Neural progenitor cell (in vitro differentiated cells): ENCODE measurements at regions not wholly inside any gene's neighbourhood (a gene's known extent, or its start where the extent isn't known, plus 50 kb on each side); places are given as distances from the start of the nearest gene placed in this dataset.

Source experiments
- DNase-seq: peaks from one replicate; pipeline ENCODE4 v3.0.0-alpha.2; 2016; ENCODE audit warnings: low spot score
- H2AFZ ChIP-seq: fragments of 200-600 bp; sonication (generic); replicated peaks from 2 replicates; pipeline ENCODE4 v1.6.1; 2016; ENCODE audit warnings: antibody characterized with exemption
- H3F3A ChIP-seq: fragments of 200-600 bp; sonication (generic); 2 replicates; pipeline ENCODE4 v1.6.1; 2016; ENCODE audit warnings: antibody characterized with exemption, low read depth
- H3K27ac ChIP-seq: fragments of 200-600 bp; sonication (generic); 2 replicates; pipeline ENCODE4 v1.5.1; 2016; ENCODE audit warnings: mild to moderate bottlenecking
- H3K27me3 ChIP-seq: fragments of 200-600 bp; sonication (generic); 2 replicates; pipeline ENCODE4 v1.6.1; 2016; ENCODE audit warnings: mild to moderate bottlenecking, moderate library complexity
- H3K36me3 ChIP-seq: fragments of 200-600 bp; sonication (generic); 2 replicates; pipeline ENCODE4 v1.5.1; 2016
- H3K4me1 ChIP-seq: fragments of 200-600 bp; sonication (generic); 2 replicates; pipeline ENCODE4 v1.6.1; 2016; ENCODE audit warnings: mixed run types
- H3K4me2 ChIP-seq: fragments of 200-600 bp; sonication (generic); 2 replicates; pipeline ENCODE4 v1.6.1; 2016
- H3K4me3 ChIP-seq: fragments of 200-600 bp; sonication (generic); 2 replicates; pipeline ENCODE4 v1.5.1; 2016
- H3K79me2 ChIP-seq: fragments of 200-600 bp; sonication (generic); 2 replicates; pipeline ENCODE4 v1.6.1; 2016; ENCODE audit warnings: low read depth
- H3K9ac ChIP-seq: fragments of 200-600 bp; sonication (generic); 2 replicates; pipeline ENCODE4 v1.6.1; 2016
- H3K9me3 ChIP-seq: fragments of 200-600 bp; sonication (generic); 2 replicates; pipeline ENCODE4 v1.5.1; 2016; ENCODE audit warnings: low read depth
- H4K20me1 ChIP-seq: fragments of 200-600 bp; sonication (generic); 2 replicates; pipeline ENCODE4 v1.6.1; 2016; ENCODE audit warnings: low read depth
- H3K27ac Mint-ChIP-seq: 3 replicates; pipeline ENCODE4 v1.8.0; 2021; ENCODE audit warnings: mixed read lengths
- H3K27me3 Mint-ChIP-seq: 2 replicates; pipeline ENCODE4 v1.8.0; 2022; ENCODE audit warnings: low read depth, mild to moderate bottlenecking, inconsistent platforms, moderate library complexity, mixed read lengths; ENCODE audit not compliant: insufficient read depth
- H3K36me3 Mint-ChIP-seq: 3 replicates; pipeline ENCODE4 v1.8.0; 2021; ENCODE audit warnings: mixed read lengths
- H3K4me1 Mint-ChIP-seq: 3 replicates; pipeline ENCODE4 v1.8.0; 2021; ENCODE audit warnings: mixed read lengths
- H3K4me3 Mint-ChIP-seq: 3 replicates; pipeline ENCODE4 v1.8.0; 2021; ENCODE audit warnings: mild to moderate bottlenecking, moderate library complexity, mixed read lengths
- H3K9me3 Mint-ChIP-seq: 3 replicates; pipeline ENCODE4 v1.8.0; 2020; ENCODE audit warnings: mixed read lengths
- EZH2 ChIP-seq: fragments of 200-600 bp; sonication (generic); IDR thresholded peaks from 2 replicates; pipeline ENCODE4 v1.6.1; 2017; ENCODE audit warnings: antibody characterized with exemption, mild to moderate bottlenecking, moderate library complexity
- EZH2phosphoT487 ChIP-seq: fragments of 200-600 bp; sonication (generic); IDR thresholded peaks from 2 replicates; pipeline ENCODE4 v1.6.1; 2017; ENCODE audit warnings: antibody characterized with exemption
- TF ChIP-seq, protein P1 (sequence below): fragments of 200-600 bp; sonication (generic); IDR thresholded peaks from 2 replicates; pipeline ENCODE4 v1.5.1; 2017; ENCODE audit warnings: antibody characterized with exemption, mild to moderate bottlenecking

GRCh38 chr11:32259641-32260081, 168.8 kb downstream of the RCN1 start:
- no peak for DNase-seq
- H3K9me3 Mint-ChIP-seq, result peaks cover 14% of the 10 kb centered on the region
- H3K27ac Mint-ChIP-seq, result peak overlapping the region; percentile 51
- peaks cover 33% of the 10 kb centered on the region for H3K4me1 ChIP-seq
- no peak overlapping the region for H3K4me2 ChIP-seq
- no peak overlapping the region for H3K4me3 ChIP-seq
- H3F3A ChIP-seq, result peaks cover 11% of the 10 kb centered on the region
- H3K9ac ChIP-seq, result no peak overlapping the region
- peaks cover 4% of the 10 kb centered on the region for H3K27me3 Mint-ChIP-seq
- no peaks in the 10 kb centered on the region for H3K27me3 ChIP-seq
- H3K36me3 ChIP-seq, result no peaks in the 10 kb centered on the region
- TF ChIP-seq EZH2, result no peak
- TF ChIP-seq, protein P1, sequence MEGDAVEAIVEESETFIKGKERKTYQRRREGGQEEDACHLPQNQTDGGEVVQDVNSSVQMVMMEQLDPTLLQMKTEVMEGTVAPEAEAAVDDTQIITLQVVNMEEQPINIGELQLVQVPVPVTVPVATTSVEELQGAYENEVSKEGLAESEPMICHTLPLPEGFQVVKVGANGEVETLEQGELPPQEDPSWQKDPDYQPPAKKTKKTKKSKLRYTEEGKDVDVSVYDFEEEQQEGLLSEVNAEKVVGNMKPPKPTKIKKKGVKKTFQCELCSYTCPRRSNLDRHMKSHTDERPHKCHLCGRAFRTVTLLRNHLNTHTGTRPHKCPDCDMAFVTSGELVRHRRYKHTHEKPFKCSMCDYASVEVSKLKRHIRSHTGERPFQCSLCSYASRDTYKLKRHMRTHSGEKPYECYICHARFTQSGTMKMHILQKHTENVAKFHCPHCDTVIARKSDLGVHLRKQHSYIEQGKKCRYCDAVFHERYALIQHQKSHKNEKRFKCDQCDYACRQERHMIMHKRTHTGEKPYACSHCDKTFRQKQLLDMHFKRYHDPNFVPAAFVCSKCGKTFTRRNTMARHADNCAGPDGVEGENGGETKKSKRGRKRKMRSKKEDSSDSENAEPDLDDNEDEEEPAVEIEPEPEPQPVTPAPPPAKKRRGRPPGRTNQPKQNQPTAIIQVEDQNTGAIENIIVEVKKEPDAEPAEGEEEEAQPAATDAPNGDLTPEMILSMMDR, result no peak
- no peak for TF ChIP-seq EZH2phosphoT487
- no peaks in the 10 kb centered on the region for H4K20me1 ChIP-seq
- H3K9me3 ChIP-seq, result no peaks in the 10 kb centered on the region
- H3K4me1 Mint-ChIP-seq, result peaks cover 54% of the 10 kb centered on the region
- no peak overlapping the region for H2AFZ ChIP-seq
- no peaks in the 10 kb centered on the region for H3K79me2 ChIP-seq
- no peak overlapping the region for H3K27ac ChIP-seq
- H3K4me3 Mint-ChIP-seq, result no peak overlapping the region
- H3K36me3 Mint-ChIP-seq, result no peaks in the 10 kb centered on the region

- no peak overlapping the region for H3K27ac ChIP-seq
- H3K4me1 ChIP-seq, result peaks cover 15% of the 10 kb centered on the region
- H3K9me3 ChIP-seq, result no peaks in the 10 kb centered on the region
- H3K36me3 Mint-ChIP-seq, result no peaks in the 10 kb centered on the region
- H3K4me2 ChIP-seq, result peak overlapping the region; percentile 48
- H3K9me3 Mint-ChIP-seq, result peaks cover 17% of the 10 kb centered on the region
- H3K9ac ChIP-seq, result no peak overlapping the region
- TF ChIP-seq EZH2phosphoT487 (no peak), EZH2 (no peak)
- no peak overlapping the region for H3K4me3 ChIP-seq
- no peaks in the 10 kb centered on the region for H4K20me1 ChIP-seq
- H3F3A ChIP-seq, result peaks cover 11% of the 10 kb centered on the region
- H3K36me3 ChIP-seq, result no peaks in the 10 kb centered on the region
- H3K27ac Mint-ChIP-seq, result peak overlapping the region; percentile 21
- H3K27me3 ChIP-seq, result no peaks in the 10 kb centered on the region
- no peak overlapping the region for H3K4me3 Mint-ChIP-seq
- DNase-seq, result peak; percentile 43
- H2AFZ ChIP-seq, result no peak overlapping the region
- H3K4me1 Mint-ChIP-seq, result peaks cover 36% of the 10 kb centered on the region
- H3K27me3 Mint-ChIP-seq, result peaks cover 2% of the 10 kb centered on the region
- no peaks in the 10 kb centered on the region for H3K79me2 ChIP-seq
Observed at GRCh38 chr11:32262367-32262766, 171.5 kb downstream of the RCN1 start.

DNA sequence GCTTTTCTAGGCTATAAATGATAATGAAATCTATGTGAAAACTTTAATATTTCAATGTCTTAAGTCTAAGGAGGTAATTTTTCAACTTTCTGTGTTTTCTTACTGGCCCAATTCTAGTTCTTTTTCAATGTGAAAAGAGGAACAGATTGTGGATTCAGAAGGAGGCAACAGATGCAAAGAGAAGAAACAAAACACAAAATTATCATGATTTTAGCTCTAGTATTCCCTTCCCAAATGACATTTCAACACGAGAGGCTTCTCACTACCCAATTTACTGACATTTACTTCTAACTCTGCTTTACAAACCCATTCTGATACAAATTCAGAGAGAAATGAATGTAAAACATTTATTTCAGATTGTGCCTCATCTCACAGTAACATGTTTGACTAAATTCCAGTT, 169.4 kb downstream of the WT1 start:
- TF ChIP-seq EZH2phosphoT487 (no peak), EZH2 (no peak)
- TF ChIP-seq, protein P1, result no peak
- H3K27ac ChIP-seq, result no peak overlapping the region
- no peak for DNase-seq
- H3K4me1 ChIP-seq, result peaks cover 26% of the 10 kb centered on the region
- Mint-ChIP-seq H3K4me1 (peaks cover 27% of the 10 kb centered on the region), H3K27ac (no peak overlapping the region), H3K4me3 (no peak overlapping the region), H3K27me3 (peaks cover 2% of the 10 kb centered on the region), H3K9me3 (peaks cover 15% of the 10 kb centered on the region), H3K36me3 (no peaks in the 10 kb centered on the region)
- no peaks in the 10 kb centered on the region for H3K79me2 ChIP-seq
- no peak overlapping the region for H3K9ac ChIP-seq
- H4K20me1 ChIP-seq, result no peaks in the 10 kb centered on the region
- H3K36me3 ChIP-seq, result no peaks in the 10 kb centered on the region
- H2AFZ ChIP-seq, result peak overlapping the region; percentile 30
- no peaks in the 10 kb centered on the region for H3K9me3 ChIP-seq
- no peak overlapping the region for H3K4me2 ChIP-seq
- H3K27me3 ChIP-seq, result no peaks in the 10 kb centered on the region
- H3K4me3 ChIP-seq, result no peak overlapping the region
- peaks cover 16% of the 10 kb centered on the region for H3F3A ChIP-seq

DNA sequence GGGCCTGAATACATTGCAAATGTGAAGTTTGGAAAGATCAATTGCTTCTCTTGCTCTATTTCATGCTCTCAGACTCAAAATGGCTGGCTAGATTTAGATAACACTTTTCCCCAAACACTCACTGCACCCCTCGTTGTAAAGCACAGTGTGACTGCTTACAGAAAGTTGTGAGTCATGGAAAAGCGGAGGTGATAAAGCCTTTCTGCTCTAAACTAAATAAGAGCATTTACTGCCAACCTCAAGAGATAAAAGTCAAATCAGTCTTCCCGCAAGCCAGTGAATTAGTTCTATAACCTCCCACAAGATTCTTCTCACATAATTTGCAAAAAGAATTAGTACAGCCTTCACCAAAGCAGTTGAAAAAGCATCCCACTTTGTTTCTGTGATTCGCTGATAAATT, 168.7 kb downstream of the WT1 start:
- Histone ChIP-seq H4K20me1 (no peaks in the 10 kb centered on the region), H3K9ac (no peak overlapping the region), H3K79me2 (no peaks in the 10 kb centered on the region), H3K4me2 (no peak overlapping the region), H3K36me3 (no peaks in the 10 kb centered on the region), H3K9me3 (no peaks in the 10 kb centered on the region), H3K27ac (no peak overlapping the region), H3K4me3 (no peak overlapping the region), H3K27me3 (no peaks in the 10 kb centered on the region), H3F3A (peaks cover 16% of the 10 kb centered on the region), H2AFZ (peak overlapping the region; percentile 30), H3K4me1 (peaks cover 26% of the 10 kb centered on the region)
- H3K4me3 Mint-ChIP-seq, result no peak overlapping the region
- H3K4me1 Mint-ChIP-seq, result peaks cover 25% of the 10 kb centered on the region
- H3K9me3 Mint-ChIP-seq, result peaks cover 11% of the 10 kb centered on the region
- H3K36me3 Mint-ChIP-seq, result no peaks in the 10 kb centered on the region
- no peak for DNase-seq
- H3K27me3 Mint-ChIP-seq, result peaks cover 2% of the 10 kb centered on the region
- TF ChIP-seq EZH2phosphoT487 (no peak), EZH2 (no peak)
- TF ChIP-seq, protein P1, result no peak
- H3K27ac Mint-ChIP-seq, result peak overlapping the region; percentile 64
